ENCODE measurements at regions not wholly inside any gene's neighbourhood (a gene's known extent, or its start where the extent isn't known, plus 50 kb on each side); places are given as distances from the start of the nearest gene placed in this dataset.

DNA sequence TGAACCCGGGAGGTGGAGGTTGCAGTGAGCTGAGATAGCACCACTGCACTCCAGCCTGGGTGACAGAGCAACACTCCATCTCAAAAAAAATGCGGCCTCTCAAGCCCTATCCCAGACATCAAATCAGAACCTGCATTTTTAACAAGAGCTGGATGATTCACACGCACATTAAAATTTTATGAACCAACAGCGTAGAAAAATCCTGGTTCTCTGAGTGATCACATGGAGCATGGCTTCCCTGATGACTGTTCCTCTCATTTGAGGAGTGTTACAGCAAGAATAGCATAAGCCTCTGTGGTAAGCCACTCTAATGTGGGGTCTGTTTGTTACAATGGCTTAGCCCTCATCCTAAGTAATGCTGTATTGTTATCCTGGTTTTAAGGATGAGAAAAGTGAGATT is 163.6 kb downstream of the BRMS1L start:
- TF ChIP-seq, protein P1, sequence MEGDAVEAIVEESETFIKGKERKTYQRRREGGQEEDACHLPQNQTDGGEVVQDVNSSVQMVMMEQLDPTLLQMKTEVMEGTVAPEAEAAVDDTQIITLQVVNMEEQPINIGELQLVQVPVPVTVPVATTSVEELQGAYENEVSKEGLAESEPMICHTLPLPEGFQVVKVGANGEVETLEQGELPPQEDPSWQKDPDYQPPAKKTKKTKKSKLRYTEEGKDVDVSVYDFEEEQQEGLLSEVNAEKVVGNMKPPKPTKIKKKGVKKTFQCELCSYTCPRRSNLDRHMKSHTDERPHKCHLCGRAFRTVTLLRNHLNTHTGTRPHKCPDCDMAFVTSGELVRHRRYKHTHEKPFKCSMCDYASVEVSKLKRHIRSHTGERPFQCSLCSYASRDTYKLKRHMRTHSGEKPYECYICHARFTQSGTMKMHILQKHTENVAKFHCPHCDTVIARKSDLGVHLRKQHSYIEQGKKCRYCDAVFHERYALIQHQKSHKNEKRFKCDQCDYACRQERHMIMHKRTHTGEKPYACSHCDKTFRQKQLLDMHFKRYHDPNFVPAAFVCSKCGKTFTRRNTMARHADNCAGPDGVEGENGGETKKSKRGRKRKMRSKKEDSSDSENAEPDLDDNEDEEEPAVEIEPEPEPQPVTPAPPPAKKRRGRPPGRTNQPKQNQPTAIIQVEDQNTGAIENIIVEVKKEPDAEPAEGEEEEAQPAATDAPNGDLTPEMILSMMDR (IDR thresholded peaks at IDR 0.05; ENCODE audit: borderline replicate concordance, extremely low read depth, low read length, poor library complexity, severe bottlenecking): no peak
- no peak for TF ChIP-seq EZH2 (IDR thresholded peaks at IDR 0.05; ENCODE audit: borderline replicate concordance, low read depth, low read length, severe bottlenecking)
